ENCODE measurements at regions not wholly inside any gene's neighbourhood (a gene's known extent, or its start where the extent isn't known, plus 50 kb on each side); places are given as distances from the start of the nearest gene placed in this dataset.

DNA sequence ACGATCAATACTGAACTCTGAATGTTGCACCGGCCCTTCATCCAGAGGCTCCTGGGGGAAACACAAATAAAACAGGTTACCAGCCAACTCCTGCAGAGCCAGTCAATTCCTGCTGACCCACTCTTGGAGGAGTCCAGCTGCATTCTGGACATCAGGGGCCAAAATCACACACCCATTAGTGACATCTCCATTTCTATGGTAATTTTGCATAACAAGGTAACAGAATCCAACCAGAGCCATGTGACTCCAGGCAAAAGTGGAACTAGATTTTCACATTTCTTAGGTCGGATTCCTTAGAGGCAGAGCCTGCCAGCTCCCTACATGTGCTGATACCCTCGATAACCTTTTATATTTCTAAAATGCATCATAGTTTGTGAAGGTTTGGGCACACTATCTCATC, 119.2 kb upstream of the CTNNB1 start:
- no peak for TF ChIP-seq EZH2 (IDR thresholded peaks at IDR 0.05; ENCODE audit: insufficient read depth, poor library complexity, severe bottlenecking)
- no peak for TF ChIP-seq EZH2phosphoT487 (IDR thresholded peaks at IDR 0.05; ENCODE audit: insufficient read depth, low read depth)
